TTC549 (cell line): ENCODE measurements at regions not wholly inside any gene's neighbourhood (a gene's known extent, or its start where the extent isn't known, plus 50 kb on each side); places are given as distances from the start of the nearest gene placed in this dataset.

Source experiments
- FAIRE-seq: peaks from 2 replicates; lab custom pipeline; 2012; peaks lifted over from hg19 to GRCh38; lab: Jason Lieb, UNC

DNA sequence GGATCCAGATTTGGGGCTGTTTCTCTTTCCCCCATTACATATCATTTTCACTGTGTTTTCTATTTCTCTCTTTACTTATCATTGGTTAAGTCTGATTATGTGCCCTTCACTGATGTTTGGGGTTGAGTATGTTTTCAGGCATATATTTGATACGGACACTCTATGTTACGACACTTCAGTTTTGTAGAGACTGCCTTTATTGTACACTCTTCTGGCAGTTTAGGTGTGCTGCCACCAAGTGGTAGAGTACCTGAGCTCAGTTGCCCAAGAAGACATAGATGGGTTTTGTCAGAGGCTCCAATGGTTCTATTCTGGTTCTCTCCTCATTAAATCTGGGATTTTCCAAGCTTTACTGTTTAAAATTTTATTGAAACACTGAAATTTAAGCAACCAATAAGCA, 255.0 kb upstream of the ROPN1 start:
- no peak for FAIRE-seq

GRCh38 chr3:124248471-124249028, 256.6 kb upstream of the ROPN1 start:
- FAIRE-seq, result no peak

GRCh38 chr3:124249038-124249437, 257.1 kb upstream of the ROPN1 start:
- FAIRE-seq, result no peak

GRCh38 chr3:124250053-124250452, 258.1 kb upstream of the ROPN1 start:
- FAIRE-seq, result no peak

DNA sequence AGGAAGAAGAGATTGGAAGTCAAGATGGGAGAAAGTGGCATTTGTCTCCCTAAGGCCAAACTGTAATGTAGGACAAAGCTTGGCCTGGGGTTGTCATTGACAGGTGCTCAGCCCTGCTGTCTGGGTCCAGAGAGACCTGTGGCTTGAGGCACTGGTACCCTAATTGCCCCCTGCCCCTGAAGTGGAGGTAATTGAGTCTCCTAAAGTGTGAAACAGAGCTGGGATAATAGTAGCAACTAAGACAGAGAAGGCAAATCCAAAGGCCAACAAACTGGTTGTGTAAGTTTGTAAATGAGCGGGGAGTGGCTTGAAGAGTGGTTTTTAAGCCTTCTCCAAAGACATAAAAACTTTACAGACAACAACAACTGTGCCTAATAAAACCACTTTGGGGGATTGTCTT, 264.2 kb upstream of the ROPN1 start:
- no peak for FAIRE-seq

- no peak for FAIRE-seq
Measured at GRCh38 chr3:124256599-124256998, 264.7 kb upstream of the ROPN1 start.

DNA sequence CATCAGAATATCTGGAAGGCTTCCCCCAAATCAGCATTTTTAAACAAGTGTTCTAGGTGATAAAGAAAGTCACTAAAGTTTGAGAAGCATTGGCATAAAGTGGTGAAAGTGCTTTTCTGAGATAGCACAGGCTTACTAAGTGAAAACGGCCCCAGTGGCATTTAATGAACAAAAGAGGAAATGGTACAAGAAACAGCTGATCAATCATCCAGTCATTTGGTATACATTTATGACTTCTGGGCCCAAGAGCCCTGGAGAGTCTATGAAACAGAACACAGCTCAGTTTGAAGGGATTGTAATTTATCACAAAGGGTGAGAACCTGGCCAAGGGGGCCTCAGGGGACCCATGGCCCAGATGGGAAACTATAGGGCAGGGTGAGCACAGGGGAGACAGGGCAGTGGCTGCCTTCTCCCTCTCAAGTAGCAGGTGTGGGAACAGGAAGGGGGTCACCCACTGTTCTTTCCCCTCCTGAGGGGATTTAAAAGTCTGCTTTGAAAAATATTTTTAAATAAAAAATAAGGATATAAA, 265.5 kb upstream of the ROPN1 start:
- no peak for FAIRE-seq

- FAIRE-seq, result no peak
Measured at GRCh38 chr3:124258057-124258500, 266.2 kb upstream of the ROPN1 start.

- FAIRE-seq, result no peak
Measured at GRCh38 chr3:124260206-124260915, 268.4 kb upstream of the ROPN1 start.

- no peak for FAIRE-seq
Measured at GRCh38 chr3:124261306-124261705, 269.4 kb upstream of the ROPN1 start.

- FAIRE-seq, result no peak
Measured at GRCh38 chr3:124263168-124263567, 271.2 kb upstream of the ROPN1 start.

DNA sequence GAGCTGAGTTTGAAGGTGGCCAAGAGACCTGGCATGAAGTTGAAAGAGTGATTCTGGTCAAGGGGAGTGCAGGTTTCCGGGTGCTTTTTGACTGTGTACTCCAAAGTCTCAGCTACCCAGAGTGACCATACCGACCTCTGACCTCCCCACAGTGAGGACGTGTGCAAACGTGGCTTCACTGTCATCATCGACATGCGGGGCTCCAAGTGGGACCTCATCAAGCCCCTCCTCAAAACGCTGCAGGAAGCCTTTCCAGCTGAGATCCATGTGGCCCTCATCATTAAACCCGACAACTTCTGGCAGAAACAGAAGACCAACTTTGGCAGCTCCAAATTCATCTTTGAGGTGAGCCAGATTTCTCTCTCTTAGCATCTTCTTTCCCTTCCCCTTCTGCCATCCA, 272.4 kb upstream of the ROPN1 start:
- FAIRE-seq, result no peak

- no peak for FAIRE-seq
Measured at GRCh38 chr3:124266487-124266886, 274.6 kb upstream of the ROPN1 start.

DNA sequence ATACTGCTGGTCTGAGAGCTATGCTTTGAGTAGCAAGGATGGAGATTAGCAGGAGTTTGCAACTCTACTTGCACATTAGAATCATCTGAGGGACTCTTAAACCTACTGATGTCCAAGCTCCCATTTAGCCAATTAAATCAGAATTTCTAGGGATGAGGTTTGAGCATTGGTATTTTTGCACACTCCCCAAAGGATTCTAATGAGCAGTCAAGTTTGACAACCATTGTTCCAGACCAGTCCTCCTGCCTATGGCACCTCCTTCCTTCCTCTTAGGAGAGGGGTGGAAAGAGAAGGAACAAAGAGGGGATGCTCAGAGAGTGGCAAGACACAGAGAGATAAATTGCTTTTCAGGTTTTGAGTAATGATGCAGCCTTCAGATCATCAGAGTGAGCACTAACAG, 275.5 kb upstream of the ROPN1 start:
- no peak for FAIRE-seq

DNA sequence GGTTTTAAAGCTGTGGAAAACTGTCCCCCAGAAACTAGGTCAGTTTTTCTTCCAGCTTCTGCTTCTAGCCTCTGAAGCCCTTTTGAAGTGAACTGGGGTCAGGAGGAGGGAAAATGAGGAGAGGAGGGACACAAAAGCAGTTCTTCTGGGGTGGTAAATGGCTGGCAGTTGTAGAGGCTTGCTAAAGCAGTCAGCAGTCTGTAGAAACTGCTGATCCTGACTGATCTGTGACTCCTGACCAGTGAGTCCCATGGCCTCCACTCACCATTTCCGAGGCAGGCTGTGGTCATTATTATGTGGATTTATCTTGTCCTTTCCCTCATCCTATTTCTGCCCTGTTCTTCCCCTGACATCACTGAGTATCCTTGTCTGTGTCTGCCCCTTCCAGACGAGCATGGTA, 276.4 kb upstream of the ROPN1 start:
- no peak for FAIRE-seq

DNA sequence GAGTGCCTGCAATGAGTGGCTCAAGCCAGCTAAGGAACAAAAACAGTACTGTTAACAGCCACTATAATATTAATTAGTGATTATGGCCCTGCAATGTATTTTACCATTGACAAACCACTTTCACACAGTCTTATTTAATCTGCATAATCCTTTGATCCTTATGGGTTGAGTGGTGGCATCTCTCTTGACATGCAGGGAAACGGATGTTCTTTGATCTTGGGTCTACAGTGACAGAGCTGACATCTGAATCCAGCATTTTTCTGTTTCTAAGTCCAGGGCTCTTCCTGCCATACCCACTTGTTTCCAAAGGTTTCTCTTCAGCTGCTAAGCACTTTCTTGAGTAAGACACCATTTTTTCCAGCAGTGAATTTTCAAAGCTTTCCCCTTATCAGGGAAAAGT, 277.7 kb upstream of the ROPN1 start:
- FAIRE-seq, result no peak

- no peak for FAIRE-seq
Measured at GRCh38 chr3:124272605-124273151, 280.8 kb upstream of the ROPN1 start.

GRCh38 chr3:124273651-124274050, 281.7 kb upstream of the ROPN1 start:
- FAIRE-seq, result no peak

- no peak for FAIRE-seq
Measured at GRCh38 chr3:124274051-124274450, 282.1 kb upstream of the ROPN1 start.

DNA sequence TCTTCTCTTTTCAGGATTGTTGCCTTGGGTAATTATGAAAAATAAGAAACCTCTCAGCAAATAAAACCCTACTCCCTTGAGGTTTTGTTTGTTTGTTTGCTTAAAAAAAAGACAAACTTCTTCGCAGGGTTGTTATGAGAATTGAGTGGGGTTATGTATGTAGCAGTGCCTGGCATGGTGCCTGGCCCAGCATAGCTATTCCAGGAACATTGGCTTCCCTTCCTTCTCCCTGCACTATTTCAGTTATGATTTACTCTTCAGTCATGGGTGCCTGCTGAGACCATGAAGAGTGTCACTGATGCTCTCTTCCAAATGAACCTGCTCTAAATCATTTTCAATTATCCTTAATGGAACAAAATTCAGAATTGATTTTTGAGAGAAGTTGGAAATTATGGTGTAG, 283.5 kb upstream of the ROPN1 start:
- FAIRE-seq, result no peak

DNA sequence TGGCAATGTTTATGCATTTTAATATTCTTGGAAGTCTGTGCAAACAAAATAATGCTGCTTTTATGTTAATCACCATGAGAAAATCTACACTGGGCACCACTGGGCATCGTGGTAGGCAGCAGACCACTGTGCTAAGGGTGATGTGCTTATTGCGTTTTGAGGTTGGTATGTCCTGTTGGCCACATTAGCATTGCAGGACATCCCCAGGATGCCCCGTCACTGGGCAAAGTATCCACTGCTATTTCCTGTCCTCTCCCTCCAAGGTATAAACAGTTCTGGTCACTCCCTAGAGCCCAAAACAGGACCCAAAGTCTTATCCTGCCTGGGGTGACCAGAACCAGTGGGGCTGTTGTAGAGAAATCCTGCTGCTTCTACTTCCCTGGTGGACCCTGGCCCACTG, 284.2 kb upstream of the ROPN1 start:
- FAIRE-seq, result no peak

DNA sequence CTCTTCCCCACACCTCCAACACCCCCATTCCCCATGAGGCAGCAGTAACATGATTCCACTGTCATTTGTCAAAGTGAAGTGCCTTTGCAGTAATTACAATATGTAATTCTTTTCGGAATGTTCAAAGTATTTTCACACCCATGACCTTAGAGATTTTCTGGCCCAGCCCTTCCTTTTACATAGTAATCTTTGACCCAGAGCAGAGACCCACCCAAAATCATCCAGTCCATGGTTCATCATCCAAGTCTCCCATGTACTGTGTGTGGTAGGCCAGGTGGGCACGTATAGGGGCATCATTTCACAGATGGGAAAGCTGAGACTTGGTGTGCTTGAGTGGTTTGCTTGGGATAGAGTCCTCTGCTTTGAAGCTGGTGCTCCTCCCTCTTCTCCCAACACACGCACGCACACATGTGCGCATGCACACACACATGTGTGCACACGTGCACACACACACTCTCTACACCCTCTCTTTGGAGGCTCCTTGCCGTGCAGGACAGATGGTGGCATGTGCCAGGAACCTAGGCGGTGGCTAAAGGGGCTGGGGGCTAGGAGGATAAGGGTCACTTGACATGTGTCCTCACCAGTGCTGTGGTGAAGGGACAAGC, 284.7 kb upstream of the ROPN1 start:
- no peak for FAIRE-seq

DNA sequence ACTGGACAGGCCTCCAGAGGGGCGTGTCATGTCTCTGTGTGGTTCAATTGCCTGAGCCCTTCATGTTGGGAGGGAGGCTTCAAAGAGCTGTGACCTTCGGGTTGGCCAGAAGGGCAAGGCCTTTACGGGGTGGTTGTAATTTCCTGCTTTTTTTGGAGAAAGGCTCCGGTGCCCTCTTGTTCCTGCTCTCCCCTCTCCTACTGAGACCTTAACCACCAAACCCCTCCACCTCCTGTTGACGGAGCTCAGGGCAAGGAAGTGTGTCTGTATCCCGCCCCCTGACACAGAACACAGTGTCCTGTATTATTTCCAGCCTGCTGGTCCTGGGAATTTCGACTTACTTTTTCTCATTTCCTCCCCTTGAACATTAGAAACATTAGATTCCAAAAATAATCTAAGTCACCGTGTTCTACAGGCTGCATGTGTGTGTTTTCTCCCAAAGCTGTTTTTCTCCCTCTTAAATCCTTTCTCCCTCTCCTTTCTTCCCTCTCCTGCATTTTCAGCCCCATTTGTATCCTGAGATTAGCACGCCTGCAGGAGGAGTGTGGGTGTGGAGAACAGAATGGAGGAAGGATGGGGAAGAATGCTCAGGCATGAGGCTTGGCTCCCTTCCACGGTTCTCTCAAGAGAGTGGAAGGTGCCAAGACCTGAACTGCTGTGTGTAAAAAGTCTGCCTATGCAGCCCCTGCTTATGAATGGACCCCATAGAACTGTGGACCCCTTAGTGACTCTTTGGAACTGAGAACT, 285.4 kb upstream of the ROPN1 start:
- no peak for FAIRE-seq
